ENCODE measurements at regions not wholly inside any gene's neighbourhood (a gene's known extent, or its start where the extent isn't known, plus 50 kb on each side); places are given as distances from the start of the nearest gene placed in this dataset.
"Not testable (repeated sequence)": the region's sequence is repeated elsewhere in the genome, so short reads cannot be mapped to it uniquely, and the experiment has no call there.

DNA sequence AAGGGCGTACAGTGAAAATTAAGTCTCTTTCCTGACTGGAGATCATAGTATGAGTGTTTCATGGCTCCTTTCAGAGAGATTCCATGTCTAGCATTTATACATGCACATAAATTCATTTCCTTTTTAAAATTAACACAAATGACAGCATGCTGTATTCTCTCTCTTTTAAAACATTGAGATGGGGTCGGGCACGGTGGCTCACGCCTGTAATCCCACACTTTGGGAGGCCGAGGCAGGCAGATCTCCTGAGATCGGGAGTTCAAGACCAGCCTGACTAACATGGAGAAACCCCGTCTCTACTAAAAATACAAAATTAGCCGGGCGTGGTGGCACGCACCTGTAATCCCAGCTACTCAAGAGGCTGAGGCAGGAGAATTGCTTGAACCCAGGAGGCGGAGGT is 93.1 kb downstream of the NPIPB5 start:
- not testable (repeated sequence) for H3K27me3 ChIP-seq (ENCODE audit: insufficient read depth, low read depth); H3K9ac ChIP-seq; H4K20me1 ChIP-seq (ENCODE audit: insufficient read depth); H3K4me1 ChIP-seq (ENCODE audit: low read depth, poor library complexity, severe bottlenecking); H3K4me2 ChIP-seq; H2AFZ ChIP-seq (ENCODE audit: low read depth); H3K79me2 ChIP-seq (ENCODE audit: insufficient read depth, low read depth); H3K27ac ChIP-seq; H3K4me3 ChIP-seq (IDR thresholded peaks at IDR 0.05; ENCODE audit: insufficient read depth, low read depth, low read length); H3K36me3 ChIP-seq (ENCODE audit: insufficient read depth)

DNA sequence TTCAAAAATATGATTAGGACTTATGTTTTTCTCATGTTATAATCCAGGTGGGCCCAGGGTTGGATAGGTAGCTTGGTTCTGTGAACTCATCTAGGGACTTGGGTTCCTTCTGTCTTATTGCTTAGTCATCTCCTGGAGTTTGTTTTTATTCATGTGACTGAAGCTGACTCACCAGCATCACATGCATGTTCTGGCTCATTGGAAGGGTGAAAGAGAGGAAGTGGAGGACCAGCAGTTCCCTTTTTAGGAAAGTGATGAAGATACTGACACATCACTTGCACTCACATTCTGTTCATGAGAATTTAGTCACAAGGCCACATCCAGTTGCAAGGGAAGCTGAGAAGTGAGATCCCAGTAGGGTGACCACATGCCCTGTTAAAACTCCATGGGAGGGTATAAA is 95.9 kb downstream of the NPIPB5 start:
- not testable (repeated sequence) for H3K79me2 ChIP-seq (ENCODE audit: insufficient read depth, low read depth)

DNA sequence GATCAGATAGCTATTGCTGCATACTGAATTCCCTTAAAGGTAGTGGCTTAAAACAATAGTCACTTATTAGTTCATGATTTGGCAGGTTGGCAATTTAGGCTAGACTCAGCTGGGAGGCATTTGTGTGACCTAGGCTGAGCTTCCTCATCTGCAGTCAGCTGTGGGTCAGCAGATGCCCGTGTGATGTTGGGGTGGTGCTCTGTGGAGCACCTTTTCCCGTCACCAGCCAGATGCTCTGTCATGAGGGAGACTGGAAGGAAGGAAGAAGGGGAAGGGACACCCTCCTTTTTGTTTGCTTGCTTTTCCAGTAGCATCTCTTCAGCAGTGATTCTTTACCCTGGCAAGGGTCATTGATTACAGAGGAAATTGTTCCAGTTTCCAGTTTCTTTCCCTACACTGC is 99.1 kb downstream of the NPIPB5 start:
- H3K4me2 ChIP-seq; H3K4me3 ChIP-seq (IDR thresholded peaks at IDR 0.05; ENCODE audit: insufficient read depth, low read depth, low read length); H3K4me1 ChIP-seq (ENCODE audit: low read depth, poor library complexity, severe bottlenecking); H4K20me1 ChIP-seq (ENCODE audit: insufficient read depth); H2AFZ ChIP-seq (ENCODE audit: low read depth); H3K36me3 ChIP-seq (ENCODE audit: insufficient read depth); H3K27ac ChIP-seq; H3K79me2 ChIP-seq (ENCODE audit: insufficient read depth, low read depth); H3K9ac ChIP-seq; H3K27me3 ChIP-seq (ENCODE audit: insufficient read depth, low read depth): not testable (repeated sequence)

More for the DNA sequence above, 95.9 kb downstream of the NPIPB5 start:
- not testable (repeated sequence) for H3K4me3 ChIP-seq (IDR thresholded peaks at IDR 0.05; ENCODE audit: insufficient read depth, low read depth, low read length); H3K27me3 ChIP-seq (ENCODE audit: insufficient read depth, low read depth); H4K20me1 ChIP-seq (ENCODE audit: insufficient read depth); H2AFZ ChIP-seq (ENCODE audit: low read depth); H3K36me3 ChIP-seq (ENCODE audit: insufficient read depth); H3K9ac ChIP-seq; H3K27ac ChIP-seq; H3K4me1 ChIP-seq (ENCODE audit: low read depth, poor library complexity, severe bottlenecking); H3K4me2 ChIP-seq

- H3K9ac ChIP-seq; H4K20me1 ChIP-seq (ENCODE audit: insufficient read depth); H3K27ac ChIP-seq; H3K4me3 ChIP-seq (IDR thresholded peaks at IDR 0.05; ENCODE audit: insufficient read depth, low read depth, low read length); H3K27me3 ChIP-seq (ENCODE audit: insufficient read depth, low read depth); H3K4me1 ChIP-seq (ENCODE audit: low read depth, poor library complexity, severe bottlenecking); H3K79me2 ChIP-seq (ENCODE audit: insufficient read depth, low read depth); H3K4me2 ChIP-seq; H2AFZ ChIP-seq (ENCODE audit: low read depth); H3K36me3 ChIP-seq (ENCODE audit: insufficient read depth): not testable (repeated sequence)
Measured at GRCh38 chr16:22611128-22611527, 100.4 kb downstream of the NPIPB5 start.

GRCh38 chr16:22614271-22614947 is 103.7 kb downstream of the NPIPB5 start:
- no peak overlapping the region for H3K4me2 ChIP-seq
- no peak overlapping the region for H3K9ac ChIP-seq
- no peaks in the 10 kb centered on the region for H3K27me3 ChIP-seq (ENCODE audit: insufficient read depth, low read depth)
- no peak overlapping the region for H3K27ac ChIP-seq
- H3K36me3 ChIP-seq (ENCODE audit: insufficient read depth): no peaks in the 10 kb centered on the region
- no peaks in the 10 kb centered on the region for H3K4me1 ChIP-seq (ENCODE audit: low read depth, poor library complexity, severe bottlenecking)
- H3K79me2 ChIP-seq (ENCODE audit: insufficient read depth, low read depth): no peaks in the 10 kb centered on the region
- H3K4me3 ChIP-seq (IDR thresholded peaks at IDR 0.05; ENCODE audit: insufficient read depth, low read depth, low read length): no peak overlapping the region
- H4K20me1 ChIP-seq (ENCODE audit: insufficient read depth): no peaks in the 10 kb centered on the region
- no peak overlapping the region for H2AFZ ChIP-seq (ENCODE audit: low read depth)
- TF ChIP-seq CTCF (conservative IDR thresholded peaks at IDR 0.05; ENCODE audit: low read depth, low read length): no peak

- Histone ChIP-seq H3K36me3 (ENCODE audit: insufficient read depth) (no peaks in the 10 kb centered on the region), H3K27ac (no peak overlapping the region), H3K9ac (no peak overlapping the region), H4K20me1 (ENCODE audit: insufficient read depth) (no peaks in the 10 kb centered on the region), H3K4me3 (IDR thresholded peaks at IDR 0.05; ENCODE audit: insufficient read depth, low read depth, low read length) (no peak overlapping the region), H3K4me1 (ENCODE audit: low read depth, poor library complexity, severe bottlenecking) (no peaks in the 10 kb centered on the region), H2AFZ (ENCODE audit: low read depth) (no peak overlapping the region), H3K27me3 (ENCODE audit: insufficient read depth, low read depth) (no peaks in the 10 kb centered on the region), H3K79me2 (ENCODE audit: insufficient read depth, low read depth) (no peaks in the 10 kb centered on the region), H3K4me2 (no peak overlapping the region)
- TF ChIP-seq CTCF (conservative IDR thresholded peaks at IDR 0.05; ENCODE audit: low read depth, low read length): no peak
Measured at GRCh38 chr16:22618842-22619241, 108.2 kb downstream of the NPIPB5 start.

Measured in KMS-11 (cell line).